GM19239 (cell line): ENCODE measurements at regions not wholly inside any gene's neighbourhood (a gene's known extent, or its start where the extent isn't known, plus 50 kb on each side); places are given as distances from the start of the nearest gene placed in this dataset.

ENCODE experiments used
- DNase-seq: peaks from one replicate; pipeline ENCODE4 v3.0.0; 2011; ENCODE audit warnings: low spot score; ENCODE audit not compliant: insufficient read length
- FAIRE-seq: peaks from 2 replicates; lab custom pipeline; 2011; peaks lifted over from hg19 to GRCh38; lab: Jason Lieb, UNC

DNA sequence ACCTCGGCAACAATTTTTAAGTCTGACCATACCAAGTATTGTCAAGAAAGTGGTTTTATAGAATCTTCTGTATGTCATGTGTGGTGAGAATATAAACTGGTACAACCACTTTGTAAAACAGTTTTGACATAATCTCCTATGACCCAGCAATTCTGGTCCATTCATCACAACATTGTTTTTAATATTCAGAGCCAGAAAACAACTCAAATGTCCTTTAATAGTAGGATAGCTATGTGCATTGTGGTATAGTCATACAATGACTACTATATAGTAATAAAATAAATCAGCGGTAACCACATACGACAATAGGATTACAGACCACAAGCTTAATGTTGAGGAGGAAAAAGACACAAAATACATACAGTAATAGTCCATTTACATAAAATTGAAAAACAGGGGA is 175.2 kb upstream of the SPATS2L start:
- FAIRE-seq, result no peak

DNA sequence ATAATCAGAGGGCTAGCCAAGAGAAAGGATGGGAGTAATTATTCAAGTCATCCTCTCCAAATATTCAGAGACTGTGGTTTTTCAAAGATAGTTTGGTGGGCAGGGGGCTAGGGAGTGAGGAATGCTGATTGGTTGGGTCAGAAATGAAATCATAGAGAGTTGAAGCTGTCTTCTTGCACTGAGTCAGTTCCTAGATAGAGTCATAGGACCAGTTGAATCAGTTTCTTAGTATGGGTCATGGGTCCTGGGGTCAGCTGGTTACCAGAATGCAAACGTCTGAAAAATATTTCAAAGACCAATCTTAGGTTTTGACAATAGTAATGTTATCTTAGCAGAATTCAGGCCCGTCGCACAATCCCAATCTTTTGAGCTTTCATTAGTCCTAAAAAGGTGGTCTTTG is 171.4 kb upstream of the SPATS2L start:
- FAIRE-seq (no peak), DNase-seq (no peak)

More for the DNA sequence above, 175.2 kb upstream of the SPATS2L start:
- no peak for DNase-seq

DNA sequence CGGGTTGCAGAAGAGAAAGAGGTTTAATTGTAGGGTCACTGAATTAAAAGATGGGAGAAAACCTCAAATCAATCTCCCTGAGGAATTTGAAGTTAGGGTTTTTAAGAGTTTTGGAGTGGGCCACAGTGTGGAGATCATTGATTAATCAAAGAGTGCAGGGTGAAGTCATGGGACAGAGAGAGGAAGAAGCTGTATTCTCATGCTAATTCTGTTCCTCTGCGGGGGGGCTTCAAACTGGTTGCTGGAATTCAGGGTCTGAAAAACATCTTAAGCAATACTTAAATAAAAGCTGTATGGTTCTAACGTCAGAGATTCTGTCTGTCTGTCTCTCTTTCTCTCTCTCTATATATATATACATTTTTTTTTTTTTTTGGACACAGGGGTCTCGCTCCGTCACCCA is 169.8 kb upstream of the SPATS2L start:
- FAIRE-seq, result no peak
- DNase-seq, result no peak

DNA sequence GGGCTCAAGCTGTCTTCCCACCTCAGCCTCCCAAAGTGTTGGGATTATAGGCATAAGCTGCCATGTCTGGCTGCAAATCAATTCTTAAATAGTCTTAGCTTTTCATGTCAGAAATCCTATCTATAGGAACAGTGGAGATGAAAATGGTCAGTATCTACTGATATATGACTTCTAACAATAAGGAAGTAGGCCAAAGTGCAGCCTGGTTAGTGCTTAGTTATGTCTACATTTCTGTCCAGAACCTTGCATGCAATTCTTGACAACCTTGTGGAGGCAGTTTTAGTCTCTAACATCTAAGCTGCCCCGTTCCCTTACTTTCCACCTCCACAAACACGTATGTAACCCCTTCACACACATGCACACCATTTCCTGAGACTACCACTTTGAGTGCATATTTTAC is 169.2 kb upstream of the SPATS2L start:
- no peak for FAIRE-seq
- no peak for DNase-seq

DNA sequence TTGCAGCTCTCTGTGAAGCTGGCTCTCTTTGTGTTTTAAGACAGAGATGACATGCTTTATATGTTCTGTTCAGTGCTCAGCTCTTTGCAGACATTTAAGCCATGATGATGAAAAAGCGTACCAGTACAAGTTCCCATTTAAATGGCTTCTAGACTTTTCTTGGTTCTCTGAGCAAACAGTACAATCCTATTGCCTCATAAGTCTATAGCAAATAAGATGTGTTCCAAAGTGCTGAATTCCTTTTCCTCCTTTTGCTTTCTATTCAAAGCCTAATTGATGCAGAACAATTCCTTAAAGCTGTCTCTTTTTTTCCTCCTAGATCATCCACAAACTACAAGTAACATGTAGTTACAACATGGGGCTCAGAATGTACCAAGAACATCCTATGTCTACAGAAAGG is 168.8 kb upstream of the SPATS2L start:
- FAIRE-seq (no peak), DNase-seq (no peak)

DNA sequence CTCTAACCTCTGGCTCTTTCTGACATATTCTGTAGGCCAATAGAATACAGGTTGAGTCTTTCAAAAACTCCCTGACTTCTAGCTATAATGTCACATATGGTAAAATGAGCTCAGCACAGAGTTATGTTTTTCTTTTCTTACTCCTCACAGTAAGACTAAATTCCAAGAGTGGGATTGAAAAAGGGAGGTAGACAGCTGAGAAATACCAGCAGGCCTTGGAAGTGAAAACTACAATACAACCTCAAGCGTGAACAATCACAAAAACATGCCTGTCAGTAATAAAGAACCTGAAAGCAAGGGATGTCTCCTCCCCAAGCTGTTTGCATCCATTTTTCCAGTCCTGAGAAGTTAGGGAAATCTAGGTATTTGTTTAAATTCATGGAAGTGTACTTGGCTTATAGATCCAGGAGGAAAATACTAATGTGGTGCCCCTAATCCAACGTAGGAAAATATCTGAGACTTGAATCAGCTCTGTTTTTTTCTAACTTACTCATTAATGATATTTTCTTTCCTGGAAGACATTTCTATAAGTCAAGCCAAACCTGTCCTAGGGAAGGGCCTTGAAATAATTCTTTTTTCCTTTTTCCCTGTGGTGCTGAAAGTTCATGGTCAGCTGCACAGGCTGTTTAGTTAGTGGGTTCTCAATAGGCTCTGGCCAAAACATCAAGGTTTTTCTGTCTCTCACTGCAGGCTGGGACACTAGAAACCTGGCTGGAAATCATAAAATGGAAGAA is 167.9 kb upstream of the SPATS2L start:
- no peak for FAIRE-seq
- no peak for DNase-seq

DNA sequence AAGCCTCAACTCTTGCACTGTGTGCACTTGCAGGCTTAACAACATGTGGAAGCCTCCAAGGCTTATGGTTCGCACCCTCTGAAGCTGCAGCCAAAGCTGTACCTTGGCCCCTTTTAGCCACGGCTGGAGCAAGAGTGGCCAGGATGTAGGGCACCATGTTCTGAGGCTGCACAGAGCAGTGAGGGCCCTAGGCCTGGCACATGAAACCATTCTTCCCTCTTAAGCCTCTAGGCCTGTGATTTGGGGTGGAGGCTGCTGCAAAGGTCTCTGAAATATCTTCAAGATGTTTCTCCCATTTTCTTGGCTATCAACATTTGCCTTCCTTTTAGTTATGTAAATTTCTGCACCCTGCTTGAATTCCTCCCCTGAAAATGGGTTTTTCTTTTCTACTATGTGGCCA is 161.9 kb upstream of the SPATS2L start:
- FAIRE-seq, result no peak

DNA sequence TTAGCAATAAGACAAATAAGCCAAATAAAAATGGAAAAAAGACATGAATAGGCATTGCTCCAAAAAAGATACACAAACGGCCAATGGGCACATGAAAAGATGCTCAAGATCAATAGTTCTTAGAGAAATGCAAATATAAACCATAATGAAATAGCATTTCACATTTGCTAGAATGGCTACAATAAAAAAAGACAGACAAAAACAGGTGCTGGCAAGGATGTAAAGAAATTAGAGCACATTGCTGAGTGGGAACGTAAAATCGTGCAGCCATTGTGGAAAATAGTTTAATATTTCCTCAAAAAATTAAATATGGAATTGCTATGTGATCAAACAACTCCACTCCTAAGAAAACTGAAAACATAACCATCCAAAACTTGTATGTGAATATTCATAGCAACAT is 160.0 kb upstream of the SPATS2L start:
- FAIRE-seq, result no peak

More for the DNA sequence above, 161.9 kb upstream of the SPATS2L start:
- DNase-seq, result no peak

DNA sequence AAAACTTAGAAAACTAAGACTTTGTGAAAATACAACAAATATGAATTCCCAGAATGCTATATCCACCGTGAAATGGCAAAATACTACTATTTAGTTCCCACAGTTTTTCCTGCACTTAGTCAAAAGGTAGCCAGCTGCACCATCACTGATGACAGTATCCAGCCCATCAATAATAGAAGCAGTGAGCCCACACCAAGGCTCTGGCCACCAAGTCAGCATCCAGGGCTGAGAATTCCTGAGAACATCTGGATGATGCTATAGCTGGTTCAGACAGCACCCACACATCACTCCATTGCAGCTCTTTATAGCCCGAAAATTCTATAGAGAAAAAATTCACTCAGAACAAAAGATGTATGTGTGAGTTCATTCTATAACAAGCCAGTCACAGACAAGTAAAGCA is 159.1 kb upstream of the SPATS2L start:
- FAIRE-seq, result no peak
- no peak for DNase-seq

More for the DNA sequence above, 160.0 kb upstream of the SPATS2L start:
- DNase-seq, result no peak

DNA sequence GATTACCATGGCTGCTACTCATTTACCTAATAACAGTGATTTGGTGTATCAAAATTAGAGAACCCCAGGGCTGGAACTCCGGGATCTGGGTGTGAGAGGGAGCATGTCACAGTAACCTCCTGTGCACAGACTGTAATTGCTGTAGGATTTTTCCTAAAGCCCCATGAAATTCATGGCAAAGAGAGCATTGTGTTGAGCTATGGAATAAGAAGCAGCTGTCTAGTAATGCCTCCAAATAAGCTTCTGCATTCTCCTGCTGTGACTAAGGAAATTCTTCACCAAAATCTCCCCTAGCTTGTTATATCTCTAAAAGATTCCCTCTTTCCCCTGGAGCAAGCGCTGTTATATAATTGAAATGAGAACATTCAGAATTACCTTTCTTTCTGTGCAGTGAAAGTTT is 158.1 kb upstream of the SPATS2L start:
- FAIRE-seq (no peak), DNase-seq (no peak)

DNA sequence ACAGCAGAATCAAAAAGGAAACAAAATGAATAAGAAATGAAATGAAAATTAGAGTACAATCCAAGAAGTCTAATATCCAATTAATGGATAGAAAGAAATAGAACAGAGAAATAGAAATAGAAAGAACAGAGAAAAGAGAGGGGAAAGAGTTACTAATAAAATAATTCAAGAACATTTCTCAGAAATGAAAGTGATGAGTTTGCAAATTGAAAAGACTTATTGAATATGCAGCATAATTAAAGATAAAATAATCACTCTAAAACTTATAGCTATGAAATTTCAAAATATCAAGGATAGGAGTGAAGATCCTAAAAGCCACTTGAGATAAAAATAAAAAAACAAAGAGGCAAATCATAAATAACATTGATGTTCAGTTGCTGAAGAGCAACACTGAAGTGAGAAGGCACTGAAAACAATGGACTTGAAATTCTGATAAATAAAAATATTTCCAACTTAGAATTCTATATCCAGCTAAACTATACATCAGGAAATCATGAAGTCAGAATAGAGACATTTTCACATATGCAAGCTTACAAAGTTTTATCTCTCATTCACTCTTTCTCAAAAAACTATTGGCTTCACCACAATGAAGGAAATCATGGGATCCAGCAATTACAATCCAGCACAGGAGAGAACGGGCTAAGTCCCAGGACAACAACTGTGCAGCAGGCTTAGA is 155.9 kb upstream of the SPATS2L start:
- DNase-seq (no peak), FAIRE-seq (no peak)

DNA sequence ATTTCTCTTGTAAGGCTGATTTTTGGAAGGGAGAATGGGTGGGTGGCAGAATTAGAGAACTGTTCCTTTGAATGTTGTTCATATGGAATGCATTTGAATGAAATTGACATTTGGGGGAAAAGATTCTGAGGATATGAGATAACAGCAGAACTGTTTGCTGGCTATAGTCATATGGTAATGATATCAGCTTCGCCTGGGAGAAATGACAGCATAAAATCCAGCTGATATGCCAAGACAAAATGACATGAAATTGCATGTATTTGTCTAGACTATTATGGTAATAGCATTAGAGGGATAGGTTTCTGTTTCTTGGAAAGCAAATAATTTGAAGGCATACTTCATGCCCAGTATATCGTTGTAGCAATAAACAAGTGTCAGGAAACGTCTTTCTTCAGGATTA is 150.8 kb upstream of the SPATS2L start:
- DNase-seq, result no peak
- no peak for FAIRE-seq

DNA sequence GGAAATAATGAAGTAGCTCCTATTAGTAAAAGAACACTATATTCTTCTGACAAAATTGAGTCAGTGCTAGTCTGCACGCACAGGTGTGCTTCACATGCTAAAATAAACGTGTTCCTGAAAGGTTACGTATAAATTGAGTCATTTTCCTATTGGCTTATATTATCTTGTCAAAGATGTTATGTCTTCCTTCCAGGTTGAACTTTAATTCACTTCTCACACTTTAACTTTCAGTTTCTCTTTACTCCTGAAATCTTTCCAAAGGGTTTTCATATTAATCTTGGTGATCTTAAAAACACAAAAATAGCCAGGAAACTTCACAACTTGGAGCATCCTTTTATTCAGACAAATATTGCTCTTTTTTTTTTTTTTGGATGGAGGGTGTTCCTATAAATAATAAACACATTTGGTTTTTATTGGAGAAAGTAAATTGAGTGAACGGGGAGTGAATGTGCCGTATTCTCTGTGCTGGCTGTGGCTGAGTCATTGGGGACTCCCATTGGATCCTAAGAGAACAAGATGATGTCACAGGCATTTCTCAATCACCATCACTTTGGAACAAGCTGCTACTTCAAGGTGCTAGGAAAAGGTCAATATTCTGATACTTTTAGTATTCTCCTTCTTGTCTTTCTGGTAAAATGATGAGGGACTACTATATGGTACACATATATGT is 150.2 kb upstream of the SPATS2L start:
- FAIRE-seq (no peak), DNase-seq (no peak)

DNA sequence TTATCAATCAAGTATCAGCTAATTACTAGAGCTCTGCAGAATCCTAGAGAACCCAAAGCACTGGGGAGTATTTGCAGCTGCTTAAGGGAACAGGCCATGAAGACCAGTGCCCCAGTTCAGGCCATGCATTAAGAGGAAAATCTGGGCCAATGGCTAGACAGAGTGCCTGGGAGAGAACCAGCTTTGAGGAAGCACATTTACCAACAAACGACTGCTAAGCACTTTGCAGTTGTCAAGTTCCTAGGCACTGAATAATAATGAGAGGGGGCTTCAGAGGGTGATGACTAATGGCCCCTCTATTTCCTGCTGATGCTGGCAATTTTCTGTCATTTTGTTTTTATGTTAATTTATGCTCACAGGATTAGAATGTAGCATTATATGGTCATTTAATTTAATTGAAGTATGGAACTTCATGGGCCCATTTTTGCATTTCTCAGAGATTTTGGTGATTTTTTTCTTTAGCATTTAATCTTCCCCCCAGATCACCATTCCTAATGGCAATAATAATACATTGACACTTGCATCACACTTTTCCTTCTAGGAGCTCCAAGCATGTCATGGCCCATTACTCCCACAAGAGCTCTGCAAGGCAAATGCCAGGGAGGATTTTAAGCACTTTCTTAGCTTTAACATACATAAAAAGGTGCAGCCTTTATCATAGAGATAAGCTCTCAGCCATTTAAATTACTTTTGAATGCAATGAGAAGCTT is 147.7 kb upstream of the SPATS2L start:
- DNase-seq (no peak), FAIRE-seq (no peak)

DNA sequence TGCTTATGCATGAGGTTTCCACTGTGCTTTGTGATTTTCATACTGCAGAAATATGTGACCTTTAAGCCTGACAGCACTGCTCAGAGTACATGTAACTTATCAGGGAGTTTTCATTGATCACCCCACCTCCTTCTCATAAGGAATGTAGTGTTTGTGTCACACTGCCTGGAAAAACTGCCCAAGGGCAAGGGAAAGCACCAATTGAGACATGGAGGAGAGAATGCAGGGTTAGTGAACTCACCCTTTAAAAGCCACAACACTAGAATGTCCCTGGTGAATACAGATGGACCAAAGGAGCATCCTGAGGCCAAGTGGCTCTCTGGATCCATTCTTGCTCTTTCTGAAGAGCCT is 147.2 kb upstream of the SPATS2L start:
- FAIRE-seq, result no peak
- no peak for DNase-seq

DNA sequence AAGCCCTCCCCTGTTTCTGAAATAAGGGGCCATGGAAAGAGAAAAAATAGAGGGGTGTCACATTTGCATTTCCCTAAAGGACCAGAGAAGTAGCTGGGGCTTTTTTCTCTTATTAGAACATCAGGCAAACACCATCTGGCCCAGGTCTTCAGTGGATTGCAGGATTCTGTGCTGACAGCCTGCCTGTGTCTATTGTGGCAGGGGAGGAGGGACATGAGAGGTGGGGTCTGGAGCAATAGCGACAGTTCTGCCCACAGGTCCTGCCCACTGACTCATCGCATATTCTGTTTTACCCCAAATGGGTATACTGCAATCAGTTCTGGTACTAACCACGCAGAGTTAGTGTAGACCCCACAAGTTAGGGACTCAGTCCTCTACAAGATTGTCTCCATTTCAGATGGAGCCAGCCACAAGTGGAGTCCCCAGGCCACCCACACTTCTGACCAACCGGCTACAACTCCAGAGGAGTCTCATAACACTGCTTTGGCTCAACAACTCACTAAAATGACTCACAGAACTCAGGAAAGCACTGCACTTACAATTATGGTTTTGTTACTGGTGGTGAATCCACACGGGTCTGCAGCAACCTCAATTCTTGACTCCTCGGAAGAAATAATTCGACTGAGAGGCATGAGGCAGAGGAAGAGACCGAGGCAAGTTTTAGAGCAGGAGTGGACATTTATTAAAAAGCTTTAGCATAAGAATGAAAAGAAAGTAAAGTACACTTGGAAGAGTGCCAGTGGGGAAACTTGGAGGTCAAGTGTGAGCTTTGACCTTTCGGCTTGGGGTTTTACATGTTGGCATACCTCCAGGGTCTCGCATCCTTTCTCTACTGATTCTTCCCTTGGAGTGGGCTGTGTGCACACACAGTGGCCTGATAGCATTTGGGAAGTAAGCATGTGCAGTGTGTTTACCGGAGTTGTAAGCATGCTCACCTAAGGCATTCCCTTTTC is 146.4 kb upstream of the SPATS2L start:
- FAIRE-seq (no peak), DNase-seq (no peak)

DNA sequence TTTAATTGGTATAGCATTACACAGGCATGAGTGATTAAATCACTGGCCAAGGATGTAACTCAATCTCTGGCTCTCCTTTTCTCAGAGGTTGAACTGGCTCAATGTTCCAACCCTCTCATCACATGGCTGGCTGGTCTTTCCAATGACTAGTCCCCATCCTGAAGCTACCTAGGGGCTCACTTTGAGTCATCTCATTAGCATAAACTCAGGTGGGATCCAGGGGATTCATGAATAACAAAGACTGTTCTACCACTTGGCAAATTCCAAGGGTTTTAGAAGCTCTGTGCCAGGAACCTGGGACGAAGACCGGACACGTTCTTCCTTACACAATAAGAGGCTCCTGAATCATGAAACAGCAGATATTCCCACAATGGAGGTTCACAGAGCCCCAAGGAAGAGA is 145.0 kb upstream of the SPATS2L start:
- no peak for DNase-seq

DNA sequence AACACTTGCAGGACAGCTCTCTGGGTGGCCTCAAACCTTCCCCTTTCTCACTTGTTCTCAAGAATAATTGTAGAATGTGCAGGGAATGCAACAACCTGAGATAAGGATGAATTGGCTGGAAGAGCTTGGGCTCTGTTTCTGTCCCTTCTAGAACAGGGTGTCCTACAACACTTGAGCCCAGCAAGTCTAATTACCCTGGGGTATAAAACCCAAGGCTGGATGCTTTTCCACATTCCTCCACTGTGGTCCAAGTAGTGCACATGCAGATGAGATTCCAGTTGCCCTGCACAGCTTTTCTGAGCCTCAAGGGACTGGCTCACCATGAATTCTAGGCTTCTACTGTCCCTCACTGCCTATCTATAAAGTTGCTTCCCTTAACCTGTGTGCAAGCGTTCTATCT is 140.8 kb upstream of the SPATS2L start:
- DNase-seq, result no peak
- no peak for FAIRE-seq

More for the DNA sequence above, 145.0 kb upstream of the SPATS2L start:
- no peak for FAIRE-seq

DNA sequence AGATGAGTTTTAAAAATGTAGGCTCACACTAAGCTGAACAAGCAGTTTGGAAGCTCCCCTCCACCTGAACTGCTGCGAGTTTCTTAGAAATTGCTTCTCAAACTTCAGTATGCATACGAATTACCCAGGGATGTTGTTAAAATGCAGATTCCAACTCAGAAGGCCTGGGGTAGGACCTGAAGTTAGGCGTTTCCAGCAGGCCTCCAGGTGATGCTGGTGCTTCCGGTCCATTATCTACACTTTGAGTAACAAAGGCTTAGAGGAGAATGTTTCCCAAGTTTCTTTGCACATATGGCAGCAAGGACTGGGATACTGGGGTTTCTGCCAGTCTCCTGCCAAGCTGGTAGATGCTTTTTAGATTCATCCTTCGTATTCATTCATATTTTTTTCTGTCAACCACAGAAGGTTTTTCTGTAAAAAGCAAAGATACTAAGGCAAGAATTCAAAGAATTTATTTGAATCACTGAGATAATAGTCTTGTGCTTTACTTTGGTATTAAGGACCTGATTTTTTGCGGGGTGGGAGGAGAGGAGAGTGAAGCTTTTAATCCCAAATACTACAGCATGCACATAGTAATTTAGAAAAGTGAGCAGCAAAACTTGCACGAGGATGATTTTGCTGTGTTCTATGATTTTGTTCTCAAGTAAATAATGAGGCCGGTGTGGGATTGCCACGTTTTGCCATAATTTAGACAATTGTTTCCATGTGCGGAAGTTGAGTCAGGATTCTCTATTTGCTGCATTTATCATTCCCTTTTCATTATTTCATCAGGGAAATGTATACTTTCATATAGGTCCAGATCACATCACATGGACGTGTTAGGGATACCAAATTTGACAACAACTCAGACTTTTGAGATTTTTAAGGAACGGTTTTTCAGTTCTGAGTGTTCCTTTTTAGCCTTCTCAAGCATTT is 137.6 kb upstream of the SPATS2L start:
- no peak for DNase-seq
- FAIRE-seq, result no peak
